HG03432 (cell line): ENCODE measurements at regions not wholly inside any gene's neighbourhood (a gene's known extent, or its start where the extent isn't known, plus 50 kb on each side); places are given as distances from the start of the nearest gene placed in this dataset.

Experiments used
- ATAC-seq: cut with Tn5 transposase; IDR thresholded peaks from one replicate; pipeline ENCODE4 v1.9.1; 2021; ENCODE audit warnings: mild to moderate bottlenecking, moderate library complexity; ENCODE audit not compliant: unreplicated experiment

- ATAC-seq: no peak
These were observed 212.4 kb downstream of the HSD17B3 start for GRCh38 chr9:96089452-96090085.

DNA sequence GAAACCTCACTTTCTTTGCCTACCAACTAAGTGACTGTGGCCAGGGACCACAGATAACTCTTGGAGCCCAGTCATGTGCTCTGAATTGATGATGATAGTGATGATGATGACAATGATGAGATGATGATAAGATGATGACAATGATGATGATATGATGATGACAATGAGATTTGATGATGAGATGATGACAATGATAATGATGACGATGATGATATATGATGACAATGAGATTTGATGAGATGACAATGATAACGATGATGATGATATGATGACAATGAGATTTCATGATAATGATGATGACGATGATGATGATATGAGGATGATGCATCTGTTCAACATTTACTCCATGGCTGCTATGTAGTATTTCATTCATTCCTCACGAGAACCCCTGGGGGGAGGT is 213.0 kb downstream of the ERCC6L2 start:
- no peak for ATAC-seq

- no peak for ATAC-seq
These were observed 212.3 kb downstream of the ERCC6L2 start for GRCh38 chr9:96087669-96088299.

- ATAC-seq: no peak
These were observed 211.6 kb downstream of the ERCC6L2 start for GRCh38 chr9:96086936-96087571.

GRCh38 chr9:96085491-96086143 is 210.1 kb downstream of the ERCC6L2 start:
- ATAC-seq: no peak

GRCh38 chr9:96084331-96084734 is 208.8 kb downstream of the ERCC6L2 start:
- no peak for ATAC-seq

DNA sequence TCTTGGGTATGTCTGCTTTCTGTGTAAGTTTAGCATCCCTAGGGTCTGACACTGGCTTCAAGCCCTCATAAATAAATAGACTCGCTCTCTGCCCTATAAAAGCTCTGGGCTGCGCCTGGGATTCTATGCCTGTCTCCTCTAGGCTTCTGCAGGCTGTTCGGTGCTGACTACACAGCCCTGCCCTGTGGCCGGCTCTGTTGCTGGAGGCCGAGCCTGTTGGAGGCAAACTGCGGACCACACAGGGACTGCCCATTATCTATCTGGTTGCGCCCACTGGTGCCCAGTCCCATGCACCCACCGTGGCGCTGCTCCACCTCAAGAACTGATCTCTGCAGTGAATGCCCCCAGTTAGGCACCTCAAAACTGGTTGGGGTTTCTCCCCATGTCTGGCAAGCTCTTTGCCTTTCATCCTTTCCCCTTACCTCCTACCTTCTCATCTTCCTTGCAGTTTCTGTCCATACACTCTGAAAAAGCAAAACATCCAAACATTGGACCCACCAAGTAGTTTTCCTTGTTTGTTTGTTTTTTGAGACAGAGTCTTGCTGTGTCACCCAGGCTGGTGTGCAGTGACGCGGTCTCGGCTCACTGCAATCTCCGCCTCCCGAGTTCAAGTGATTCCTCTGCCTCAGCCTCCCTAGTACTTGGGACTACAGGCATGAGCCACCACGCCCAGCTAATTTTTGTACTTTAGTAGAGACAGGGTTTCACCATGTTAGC is 207.2 kb downstream of the ERCC6L2 start:
- no peak for ATAC-seq

DNA sequence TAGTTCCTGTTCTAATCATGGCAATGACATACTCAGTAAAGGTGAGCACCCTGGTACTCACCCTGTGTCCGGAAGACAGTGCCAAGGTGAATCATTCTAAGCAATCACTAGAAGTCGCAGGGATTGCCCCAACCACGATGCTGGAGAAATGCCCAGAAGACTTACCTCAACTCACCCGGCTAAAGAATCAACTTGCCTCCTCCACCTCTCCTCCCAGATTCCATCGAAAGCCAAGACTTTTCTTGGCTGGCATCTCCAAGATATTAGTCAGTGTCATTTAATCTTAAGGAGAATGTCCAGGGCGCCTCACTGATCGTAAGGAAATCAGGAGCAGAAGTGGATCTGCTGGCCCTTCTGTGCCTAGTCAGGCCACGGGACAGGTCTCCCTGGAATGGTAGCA is 204.9 kb downstream of the ERCC6L2 start:
- no peak for ATAC-seq

DNA sequence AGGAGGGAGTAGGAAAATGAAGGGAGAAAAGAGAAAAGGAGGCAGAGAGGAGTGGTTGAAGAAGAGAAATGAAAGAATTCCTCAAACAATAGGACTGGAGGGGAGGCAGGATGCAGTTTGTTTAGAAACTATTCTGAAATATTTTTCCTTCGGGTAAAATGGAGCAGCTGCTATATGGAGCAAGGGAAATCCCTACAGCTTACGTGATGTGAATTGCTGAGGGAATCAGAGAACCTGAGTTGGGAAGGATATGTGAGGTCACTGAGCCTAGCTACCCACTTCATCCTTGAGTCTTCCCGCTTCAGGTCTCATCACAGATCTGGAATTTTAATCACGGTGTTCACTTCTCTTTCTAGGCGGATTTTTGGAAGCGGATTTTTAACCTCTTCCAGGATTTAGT is 204.3 kb downstream of the ERCC6L2 start:
- no peak for ATAC-seq

GRCh38 chr9:96078897-96079490 is 203.5 kb downstream of the ERCC6L2 start:
- ATAC-seq: no peak

- no peak for ATAC-seq
These were observed 200.3 kb downstream of the ERCC6L2 start for GRCh38 chr9:96075757-96076156.

GRCh38 chr9:96075111-96075510 is 199.6 kb downstream of the ERCC6L2 start:
- no peak for ATAC-seq

DNA sequence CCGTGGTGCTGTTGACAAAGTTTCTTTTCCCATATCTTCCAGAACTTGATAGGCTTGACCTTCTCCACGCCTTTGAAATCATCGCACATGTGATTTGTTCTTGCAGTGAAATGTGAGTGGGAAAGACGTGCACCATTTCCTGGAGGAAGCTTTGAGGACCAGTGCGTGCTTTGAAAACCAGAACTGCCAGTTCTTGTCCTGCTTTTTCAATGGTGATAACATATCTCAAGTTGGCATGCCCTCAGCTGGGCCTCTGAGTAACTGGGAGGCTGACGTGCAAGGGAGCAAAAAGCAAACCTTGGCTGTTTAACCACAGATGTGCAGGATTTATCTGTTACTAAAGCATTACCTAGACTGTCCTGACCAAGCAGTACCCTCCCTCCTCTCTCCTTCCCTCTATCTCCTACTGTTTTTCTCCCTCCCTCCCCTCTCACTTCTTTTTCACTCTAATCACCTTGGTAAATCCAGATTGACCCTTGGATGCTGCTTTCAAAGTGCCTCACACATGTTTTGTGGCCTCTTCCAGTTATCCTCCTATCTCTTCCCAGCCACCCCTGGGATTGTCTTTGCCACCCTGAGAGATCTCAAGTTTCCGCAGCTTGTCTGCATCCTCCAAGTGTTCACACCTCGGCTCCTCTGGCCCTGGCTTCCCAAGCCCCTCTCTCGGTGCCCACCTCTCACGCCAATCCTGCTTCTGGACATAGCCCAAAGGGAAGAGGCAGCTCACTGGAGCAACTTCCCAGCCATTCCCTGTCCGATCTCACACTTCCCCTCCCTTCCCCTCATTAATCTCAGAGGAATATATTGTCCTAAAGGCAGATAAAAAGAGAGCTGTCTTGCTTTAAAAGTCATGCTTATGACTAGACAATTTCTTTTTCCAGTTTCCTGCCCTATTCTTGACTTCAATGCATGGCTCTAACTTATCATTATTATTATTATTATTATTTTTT is 198.3 kb downstream of the ERCC6L2 start:
- no peak for ATAC-seq

DNA sequence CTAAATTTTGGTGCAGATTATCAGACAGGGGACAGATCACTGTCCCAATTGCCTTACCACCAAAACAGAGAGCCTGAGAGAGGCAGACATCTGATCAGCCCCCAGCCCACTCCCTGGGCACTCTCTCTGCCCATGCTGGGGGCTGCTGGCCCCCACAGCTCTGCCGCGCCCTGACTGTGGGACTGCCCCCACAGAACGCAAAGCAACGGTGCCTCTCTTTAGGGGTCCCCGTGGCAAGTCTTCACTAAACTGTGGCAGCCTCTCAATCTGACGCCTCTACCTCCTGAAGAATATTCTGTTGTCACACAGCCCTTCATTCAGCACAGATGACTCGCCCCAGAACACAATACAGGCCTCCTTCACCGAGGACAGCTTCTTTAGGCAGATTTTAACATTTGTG is 197.4 kb downstream of the ERCC6L2 start:
- ATAC-seq: no peak

- no peak for ATAC-seq
These were observed 196.3 kb downstream of the ERCC6L2 start for GRCh38 chr9:96071815-96072124.

GRCh38 chr9:96071076-96071814 is 195.8 kb downstream of the ERCC6L2 start:
- no peak for ATAC-seq

GRCh38 chr9:96069629-96070220 is 194.2 kb downstream of the ERCC6L2 start:
- no peak for ATAC-seq

- ATAC-seq: no peak
These were observed 193.0 kb downstream of the ERCC6L2 start for GRCh38 chr9:96068511-96068910.

DNA sequence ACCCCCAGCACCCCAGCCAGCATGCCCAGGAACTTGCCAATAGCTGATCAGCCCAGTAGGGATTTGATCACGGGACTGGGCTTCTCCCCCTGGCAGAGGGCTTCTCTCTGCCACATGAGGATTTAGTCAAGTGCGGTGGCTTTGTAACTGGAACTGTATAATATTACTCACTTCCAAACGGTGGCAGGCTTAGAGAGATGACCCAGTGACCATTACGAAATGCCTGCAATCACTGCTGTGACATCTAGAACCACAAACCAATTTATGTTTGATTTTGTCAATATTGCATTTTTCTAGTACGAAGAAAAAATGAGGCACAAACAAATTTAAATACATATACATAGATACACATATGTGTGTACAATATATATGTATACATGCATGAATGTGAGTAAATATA is 192.1 kb downstream of the ERCC6L2 start:
- no peak for ATAC-seq
